ENCODE measurements at regions not wholly inside any gene's neighbourhood (a gene's known extent, or its start where the extent isn't known, plus 50 kb on each side); places are given as distances from the start of the nearest gene placed in this dataset.

DNA sequence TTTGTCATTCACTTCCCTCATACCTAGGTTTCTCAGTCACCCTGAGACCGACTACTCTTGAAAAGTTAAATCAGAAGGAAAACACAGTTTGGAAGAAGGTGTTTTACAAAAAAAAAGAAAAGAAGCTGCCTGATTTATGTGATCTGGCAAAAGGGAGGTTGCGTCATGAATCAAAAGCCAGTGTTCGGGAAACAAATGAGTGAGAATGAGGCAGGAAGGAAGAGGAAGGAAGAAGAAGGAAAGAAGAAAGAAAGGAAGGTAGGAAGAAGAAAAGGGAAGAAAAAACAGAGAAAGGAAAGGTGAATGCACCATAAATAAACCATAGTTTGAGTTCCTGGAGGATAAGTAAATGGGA, 314.6 kb downstream of the BLID start:
- ChIA-PET CTCF (interaction anchor here (0.7 kb wide), 1 partner anchor 300 kb away, joined by 4 read pairs; no protein-coding TSS in a partner anchor), POLR2A (no interaction called here)
- Mint-ChIP-seq H3K9me3 (ENCODE audit: low read depth) (no peaks in the 10 kb centered on the region), H3K27me3 (peaks cover 2% of the 10 kb centered on the region), H3K27ac (no peak overlapping the region), H3K36me3 (ENCODE audit: low read depth) (no peaks in the 10 kb centered on the region), H3K4me3 (no peak overlapping the region), H3K4me1 (no peaks in the 10 kb centered on the region)
- no peak for DNase-seq
- no peak for ATAC-seq
- intact Hi-C loops (cut with DNase I, micrococcal nuclease): no loop called here

DNA sequence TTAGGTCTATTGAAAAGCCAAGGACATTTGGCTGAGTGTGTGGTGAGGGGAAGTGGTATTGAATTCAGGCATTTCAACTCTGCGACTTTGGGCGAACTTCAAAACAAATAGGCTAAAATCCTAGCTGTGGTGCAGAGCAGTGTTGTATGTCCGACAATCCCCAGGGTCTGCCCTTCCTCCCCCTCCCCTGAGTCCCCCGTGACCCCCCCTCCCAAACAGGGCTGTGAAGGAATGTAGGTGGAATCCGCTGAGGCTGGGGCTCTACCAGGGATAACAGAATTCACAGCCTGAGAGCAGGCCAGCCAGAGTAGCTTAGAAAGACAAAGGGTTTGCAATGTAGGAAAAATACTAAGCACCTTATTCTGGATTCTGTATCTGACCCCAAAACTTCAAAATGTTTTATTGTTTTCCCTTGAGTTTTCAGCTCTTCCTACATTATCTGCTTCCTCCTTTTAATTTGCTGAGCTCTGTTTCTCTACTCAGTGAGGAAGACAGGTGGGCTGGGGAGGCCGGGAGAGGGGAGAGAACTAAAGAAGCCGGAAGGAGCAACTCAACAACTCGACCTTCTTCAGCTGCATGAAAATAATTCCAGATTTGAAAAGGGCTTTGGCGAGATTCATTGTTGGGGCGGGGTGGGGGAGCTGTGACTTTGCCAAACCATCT, 315.2 kb downstream of the BLID start:
- DNase-seq (no peak), ATAC-seq (no peak)
- Mint-ChIP-seq H3K4me1 (no peaks in the 10 kb centered on the region), H3K4me3 (no peak overlapping the region), H3K27me3 (peaks cover 2% of the 10 kb centered on the region), H3K27ac (no peak overlapping the region), H3K36me3 (ENCODE audit: low read depth) (no peaks in the 10 kb centered on the region), H3K9me3 (ENCODE audit: low read depth) (no peaks in the 10 kb centered on the region)
- ChIA-PET POLR2A (no interaction called here), CTCF (interaction anchor here (0.7 kb wide), 1 partner anchor 300 kb away, joined by 4 read pairs; no protein-coding TSS in a partner anchor)
- intact Hi-C loops (cut with DNase I, micrococcal nuclease): no loop called here

DNA sequence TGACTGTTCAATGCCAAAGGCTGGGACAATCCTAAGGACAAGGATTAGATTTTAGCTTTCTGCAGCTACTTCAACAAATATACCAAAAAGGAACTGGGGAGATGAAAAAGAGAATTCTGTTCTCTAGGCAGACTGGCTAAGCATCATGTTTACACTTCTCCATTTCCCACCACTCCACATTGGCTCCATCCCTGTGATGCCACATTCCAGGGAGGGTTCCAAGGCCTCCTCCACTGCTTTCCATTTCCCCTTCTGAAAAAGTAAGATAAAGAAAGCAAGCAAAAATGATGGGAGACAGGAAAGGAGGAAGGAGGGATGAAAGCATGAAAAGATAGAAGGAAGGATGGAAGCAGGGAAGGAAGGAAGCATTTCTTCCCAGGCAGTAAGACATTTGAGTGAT, 315.8 kb downstream of the BLID start:
- Mint-ChIP-seq H3K36me3 (ENCODE audit: low read depth) (no peaks in the 10 kb centered on the region), H3K9me3 (ENCODE audit: low read depth) (no peaks in the 10 kb centered on the region), H3K27me3 (peaks cover 2% of the 10 kb centered on the region), H3K27ac (no peak overlapping the region), H3K4me3 (no peak overlapping the region), H3K4me1 (no peaks in the 10 kb centered on the region)
- CTCF ChIA-PET: interaction anchor here (1.6 kb wide), 1 partner anchor 12 kb away, joined by 3 read pairs; no protein-coding TSS in a partner anchor
- no peak for ATAC-seq
- no peak for DNase-seq
- intact Hi-C loops (cut with DNase I, micrococcal nuclease): no loop called here
- POLR2A ChIA-PET: no interaction called here

- Mint-ChIP-seq H3K4me3 (no peak overlapping the region), H3K36me3 (ENCODE audit: low read depth) (no peaks in the 10 kb centered on the region), H3K27ac (no peak overlapping the region), H3K27me3 (peaks cover 2% of the 10 kb centered on the region), H3K9me3 (ENCODE audit: low read depth) (no peaks in the 10 kb centered on the region), H3K4me1 (no peaks in the 10 kb centered on the region)
- ChIA-PET CTCF (no interaction called here), POLR2A (no interaction called here)
- intact Hi-C loops (cut with DNase I, micrococcal nuclease): no loop called here
- DNase-seq (no peak), ATAC-seq (no peak)
Observed at GRCh38 chr11:121797496-121797895, 318.5 kb downstream of the BLID start.

DNA sequence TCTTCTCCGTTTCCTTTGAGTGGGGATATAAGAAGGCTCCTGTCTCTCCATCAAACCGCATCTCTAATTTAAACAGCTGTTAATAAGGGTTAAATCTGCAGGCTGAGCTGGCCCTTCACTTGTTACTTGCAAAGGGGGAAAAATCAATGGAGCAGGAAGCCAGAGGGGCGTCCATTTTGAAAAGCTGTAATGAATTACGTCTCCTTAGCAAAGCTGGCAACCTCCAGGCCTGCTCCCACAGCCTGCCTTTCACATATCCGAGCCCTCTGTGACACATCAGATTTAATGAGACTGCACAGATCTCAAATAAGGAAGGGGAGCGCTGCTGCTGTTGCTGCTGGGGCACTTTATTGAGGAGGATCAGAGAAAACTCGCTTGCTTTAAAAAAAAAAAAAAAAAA, 320.8 kb downstream of the BLID start:
- H3K27ac Mint-ChIP-seq: no peak overlapping the region
- H3K27me3 Mint-ChIP-seq: peaks cover 6% of the 10 kb centered on the region
- H3K9me3 Mint-ChIP-seq (ENCODE audit: low read depth): no peaks in the 10 kb centered on the region
- no peak for DNase-seq
- no peaks in the 10 kb centered on the region for H3K4me1 Mint-ChIP-seq
- H3K36me3 Mint-ChIP-seq (ENCODE audit: low read depth): no peaks in the 10 kb centered on the region
- CTCF ChIA-PET: interaction anchor here (0.5 kb wide), 1 partner anchor 128 kb away, joined by 3 read pairs; no protein-coding TSS in a partner anchor
- no peak for ATAC-seq
- POLR2A ChIA-PET: no interaction called here
- H3K4me3 Mint-ChIP-seq: no peak overlapping the region
- intact Hi-C loops (cut with DNase I, micrococcal nuclease): no loop called here

DNA sequence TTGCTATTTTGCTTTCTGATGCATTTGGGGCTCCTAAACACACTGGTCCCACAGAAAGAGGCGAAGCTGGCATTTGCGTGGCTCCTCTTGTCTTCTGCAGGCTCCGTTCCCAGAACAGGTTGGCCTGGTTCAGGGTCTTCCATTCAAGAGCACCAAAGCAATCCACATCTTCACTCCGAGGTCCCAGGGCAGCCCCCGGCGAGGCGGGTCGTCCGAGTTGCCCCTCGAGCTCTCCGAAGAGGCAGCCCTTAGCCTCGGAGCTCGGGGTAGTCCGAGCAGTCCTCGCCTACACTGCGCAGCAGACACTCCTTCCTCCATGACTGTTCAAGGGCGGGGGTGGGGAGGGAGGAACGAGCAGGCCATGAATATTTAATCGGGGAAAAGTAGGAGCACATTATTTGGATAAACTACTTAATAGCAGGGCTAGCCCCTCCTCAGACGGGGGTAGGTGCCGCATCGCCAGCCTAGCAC, 321.3 kb downstream of the BLID start:
- ChIA-PET POLR2A (no interaction called here), CTCF (no interaction called here)
- DNase-seq (no peak), ATAC-seq (no peak)
- H3K4me1 Mint-ChIP-seq: no peaks in the 10 kb centered on the region
- no peaks in the 10 kb centered on the region for H3K36me3 Mint-ChIP-seq (ENCODE audit: low read depth)
- H3K9me3 Mint-ChIP-seq (ENCODE audit: low read depth): no peaks in the 10 kb centered on the region
- intact Hi-C loops (cut with DNase I, micrococcal nuclease): no loop called here
- H3K4me3 Mint-ChIP-seq: no peak overlapping the region
- no peak overlapping the region for H3K27ac Mint-ChIP-seq
- peaks cover 6% of the 10 kb centered on the region for H3K27me3 Mint-ChIP-seq

- H3K27ac Mint-ChIP-seq: no peak overlapping the region
- H3K9me3 Mint-ChIP-seq (ENCODE audit: low read depth): no peaks in the 10 kb centered on the region
- intact Hi-C loops (cut with DNase I, micrococcal nuclease): no loop called here
- ChIA-PET CTCF (no interaction called here), POLR2A (no interaction called here)
- H3K27me3 Mint-ChIP-seq: peaks cover 6% of the 10 kb centered on the region
- no peak overlapping the region for H3K4me3 Mint-ChIP-seq
- ATAC-seq: no peak
- H3K4me1 Mint-ChIP-seq: no peaks in the 10 kb centered on the region
- no peak for DNase-seq
- no peaks in the 10 kb centered on the region for H3K36me3 Mint-ChIP-seq (ENCODE audit: low read depth)
Observed at GRCh38 chr11:121793916-121794315, 322.1 kb downstream of the BLID start.

- no peak for DNase-seq
- intact Hi-C loops (cut with DNase I, micrococcal nuclease): no loop called here
- no peak for ATAC-seq
- no peak overlapping the region for H3K4me3 Mint-ChIP-seq
- POLR2A ChIA-PET: no interaction called here
- H3K36me3 Mint-ChIP-seq (ENCODE audit: low read depth): no peaks in the 10 kb centered on the region
- peaks cover 6% of the 10 kb centered on the region for H3K27me3 Mint-ChIP-seq
- no peak overlapping the region for H3K27ac Mint-ChIP-seq
- no peaks in the 10 kb centered on the region for H3K9me3 Mint-ChIP-seq (ENCODE audit: low read depth)
- CTCF ChIA-PET: no interaction called here
- no peaks in the 10 kb centered on the region for H3K4me1 Mint-ChIP-seq
Observed at GRCh38 chr11:121793291-121793690, 322.7 kb downstream of the BLID start.

GRCh38 chr11:121792185-121792584, 323.8 kb downstream of the BLID start:
- no peaks in the 10 kb centered on the region for H3K4me1 Mint-ChIP-seq
- no peaks in the 10 kb centered on the region for H3K9me3 Mint-ChIP-seq (ENCODE audit: low read depth)
- peaks cover 6% of the 10 kb centered on the region for H3K27me3 Mint-ChIP-seq
- no peak for DNase-seq
- CTCF ChIA-PET: no interaction called here
- H3K36me3 Mint-ChIP-seq (ENCODE audit: low read depth): no peaks in the 10 kb centered on the region
- no peak overlapping the region for H3K4me3 Mint-ChIP-seq
- POLR2A ChIA-PET: no interaction called here
- no peak overlapping the region for H3K27ac Mint-ChIP-seq
- intact Hi-C loops (cut with DNase I, micrococcal nuclease): no loop called here
- no peak for ATAC-seq

- no peaks in the 10 kb centered on the region for H3K36me3 Mint-ChIP-seq (ENCODE audit: low read depth)
- ChIA-PET POLR2A (no interaction called here), CTCF (no interaction called here)
- no peaks in the 10 kb centered on the region for H3K4me1 Mint-ChIP-seq
- H3K27ac Mint-ChIP-seq: no peak overlapping the region
- H3K4me3 Mint-ChIP-seq: no peak overlapping the region
- peaks cover 5% of the 10 kb centered on the region for H3K9me3 Mint-ChIP-seq (ENCODE audit: low read depth)
- no peak for DNase-seq
- ATAC-seq: no peak
- intact Hi-C loops (cut with DNase I, micrococcal nuclease): no loop called here
- peaks cover 10% of the 10 kb centered on the region for H3K27me3 Mint-ChIP-seq
Observed at GRCh38 chr11:121790430-121790829, 325.6 kb downstream of the BLID start.

DNA sequence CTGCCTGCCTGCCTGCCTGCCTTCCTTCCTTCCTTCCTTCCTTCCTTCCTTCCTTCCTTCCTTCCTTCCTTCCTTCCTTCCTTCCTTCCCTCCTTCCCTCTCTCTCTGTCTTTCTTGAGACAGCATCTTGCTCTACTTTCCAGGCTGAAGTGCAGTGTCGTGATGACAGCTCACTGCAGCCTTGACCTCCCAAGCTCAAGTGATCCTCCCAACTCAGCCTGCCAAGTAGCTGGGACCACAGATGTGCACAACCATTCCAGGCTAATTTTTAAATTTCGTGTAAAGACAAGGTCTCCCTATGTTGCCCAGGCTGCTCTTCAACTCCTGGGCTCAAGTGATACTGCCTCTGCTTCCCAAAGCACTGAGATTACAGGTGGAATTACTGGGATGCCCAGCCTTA, 328.2 kb upstream of the SORL1-AS1 start:
- CTCF ChIA-PET: no interaction called here
- Mint-ChIP-seq H3K27me3 (no peaks in the 10 kb centered on the region), H3K4me1 (no peaks in the 10 kb centered on the region), H3K27ac (no peak overlapping the region), H3K4me3 (no peak overlapping the region), H3K36me3 (ENCODE audit: low read depth) (no peaks in the 10 kb centered on the region), H3K9me3 (ENCODE audit: low read depth) (peaks cover under 1% of the 10 kb centered on the region)
- DNase-seq: no peak
- POLR2A ChIA-PET: no interaction called here
- intact Hi-C loops (cut with DNase I, micrococcal nuclease): no loop called here
- no peak for ATAC-seq

DNA sequence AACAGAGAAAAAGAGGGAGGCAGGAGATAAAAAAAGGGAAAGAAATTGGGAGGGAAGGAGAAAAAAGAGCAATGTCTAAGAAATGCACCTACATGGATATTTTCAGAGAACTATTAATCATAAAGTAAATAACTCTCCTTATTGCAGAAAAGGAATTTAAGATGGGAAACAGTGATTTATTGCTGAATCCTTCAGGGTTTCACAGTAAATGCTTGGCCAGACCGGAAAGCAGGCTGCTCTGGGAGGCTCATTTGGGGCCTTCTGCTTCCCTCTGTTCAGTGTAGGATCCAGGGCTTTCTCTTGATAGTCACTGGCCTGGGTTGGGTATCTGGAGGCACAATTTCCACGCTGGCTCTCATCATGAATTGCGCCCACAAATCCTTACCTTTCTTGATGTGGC, 324.3 kb upstream of the SORL1-AS1 start:
- H3K9me3 Mint-ChIP-seq (ENCODE audit: low read depth): no peaks in the 10 kb centered on the region
- ATAC-seq (no peak), DNase-seq (no peak)
- CTCF ChIA-PET: interaction anchor here (0.6 kb wide), 1 partner anchor 60 kb away, joined by 3 read pairs; no protein-coding TSS in a partner anchor
- intact Hi-C loops (cut with DNase I, micrococcal nuclease): no loop called here
- no peaks in the 10 kb centered on the region for H3K4me1 Mint-ChIP-seq
- H3K4me3 Mint-ChIP-seq: no peak overlapping the region
- no peaks in the 10 kb centered on the region for H3K27me3 Mint-ChIP-seq
- POLR2A ChIA-PET: no interaction called here
- no peaks in the 10 kb centered on the region for H3K36me3 Mint-ChIP-seq (ENCODE audit: low read depth)
- H3K27ac Mint-ChIP-seq: no peak overlapping the region

DNA sequence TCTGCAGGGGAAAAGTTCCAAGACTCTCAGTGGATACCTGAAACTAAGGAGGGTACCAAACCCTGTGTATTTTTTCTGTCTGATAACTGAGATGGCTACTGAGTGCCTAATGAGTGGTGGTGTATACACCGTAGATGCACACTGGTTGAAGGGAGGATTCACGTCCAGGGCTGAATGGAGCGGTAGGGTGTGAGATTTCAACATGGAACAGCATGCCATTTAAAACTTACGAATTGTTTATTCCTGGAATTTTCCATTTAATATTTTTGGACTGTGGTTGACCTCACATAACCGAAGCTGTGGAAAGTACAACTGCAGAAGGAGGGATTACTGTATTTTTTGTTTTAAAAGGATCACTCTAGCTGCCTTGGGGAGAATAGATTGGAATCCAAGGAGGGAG, 322.5 kb upstream of the SORL1-AS1 start:
- ATAC-seq (no peak), DNase-seq (no peak)
- ChIA-PET POLR2A (no interaction called here), CTCF (interaction anchor here (0.8 kb wide), 1 partner anchor 753 kb away, joined by 3 read pairs; no protein-coding TSS in a partner anchor)
- no peaks in the 10 kb centered on the region for H3K27me3 Mint-ChIP-seq
- intact Hi-C loops (cut with DNase I, micrococcal nuclease): no loop called here
- no peaks in the 10 kb centered on the region for H3K9me3 Mint-ChIP-seq (ENCODE audit: low read depth)
- H3K4me1 Mint-ChIP-seq: no peaks in the 10 kb centered on the region
- H3K36me3 Mint-ChIP-seq (ENCODE audit: low read depth): no peaks in the 10 kb centered on the region
- no peak overlapping the region for H3K27ac Mint-ChIP-seq
- H3K4me3 Mint-ChIP-seq: no peak overlapping the region

Data from activated CD4-positive, alpha-beta T cell treated with anti-CD3 and anti-CD28 coated beads for 36 hours (primary cell).